ENCODE measurements at regions not wholly inside any gene's neighbourhood (a gene's known extent, or its start where the extent isn't known, plus 50 kb on each side); places are given as distances from the start of the nearest gene placed in this dataset.

DNA sequence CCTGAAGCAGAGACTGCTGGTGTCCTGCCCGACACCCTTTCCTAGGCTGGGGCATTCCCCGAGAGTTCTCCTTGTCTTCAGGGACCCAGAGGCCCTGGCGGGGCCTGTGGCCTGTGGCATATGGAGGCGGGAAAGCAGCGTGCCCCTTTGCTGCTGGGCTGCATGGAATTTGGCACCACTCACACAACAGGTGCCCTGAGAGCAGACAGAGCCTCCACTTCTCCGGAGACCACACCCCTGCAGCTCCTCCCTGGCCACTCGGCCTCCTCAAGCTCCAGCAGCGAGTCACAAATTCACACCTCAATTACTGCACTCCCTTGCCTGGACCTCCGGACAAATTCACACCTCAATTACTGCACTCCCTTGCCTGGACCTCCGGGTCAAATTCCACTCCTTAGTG lies 1375.2 kb downstream of the TBC1D22A start:
- Histone ChIP-seq H3K27me3 (ENCODE audit: control insufficient read depth, insufficient read depth, low read length) (no peaks in the 10 kb centered on the region), H3K4me3 (ENCODE audit: low read length) (no peak overlapping the region), H3K36me3 (ENCODE audit: control insufficient read depth, insufficient read depth, low read length) (no peaks in the 10 kb centered on the region), H3K9ac (ENCODE audit: low read length) (no peak overlapping the region), H3K27ac (ENCODE audit: low read depth, low read length) (no peak overlapping the region), H3K4me1 (ENCODE audit: control insufficient read depth, insufficient read depth, low read length) (peaks cover 5% of the 10 kb centered on the region)

DNA sequence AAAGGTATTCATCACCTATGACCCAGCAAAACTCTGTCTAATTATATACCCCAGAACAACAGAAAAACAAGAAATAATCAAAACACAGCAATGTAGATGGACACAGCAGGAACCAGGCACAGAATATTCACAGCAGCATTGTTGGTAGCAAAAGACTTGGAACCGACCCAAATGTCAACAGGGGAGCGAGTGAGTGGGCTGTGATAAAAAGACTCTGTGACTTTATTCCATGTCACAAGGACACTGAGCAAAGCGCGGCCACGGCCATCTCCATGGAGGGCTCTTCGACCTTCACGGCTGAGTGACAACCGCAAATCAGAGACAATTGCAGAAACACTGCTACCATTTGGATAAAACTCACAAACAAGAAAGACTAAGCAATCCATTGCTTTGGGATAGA lies 1373.1 kb downstream of the TBC1D22A start:
- Histone ChIP-seq H3K4me3 (ENCODE audit: low read length) (no peak overlapping the region), H3K9ac (ENCODE audit: low read length) (no peak overlapping the region), H3K4me1 (ENCODE audit: control insufficient read depth, insufficient read depth, low read length) (no peaks in the 10 kb centered on the region), H3K27ac (ENCODE audit: low read depth, low read length) (no peak overlapping the region), H3K36me3 (ENCODE audit: control insufficient read depth, insufficient read depth, low read length) (no peaks in the 10 kb centered on the region), H3K27me3 (ENCODE audit: control insufficient read depth, insufficient read depth, low read length) (no peaks in the 10 kb centered on the region)

DNA sequence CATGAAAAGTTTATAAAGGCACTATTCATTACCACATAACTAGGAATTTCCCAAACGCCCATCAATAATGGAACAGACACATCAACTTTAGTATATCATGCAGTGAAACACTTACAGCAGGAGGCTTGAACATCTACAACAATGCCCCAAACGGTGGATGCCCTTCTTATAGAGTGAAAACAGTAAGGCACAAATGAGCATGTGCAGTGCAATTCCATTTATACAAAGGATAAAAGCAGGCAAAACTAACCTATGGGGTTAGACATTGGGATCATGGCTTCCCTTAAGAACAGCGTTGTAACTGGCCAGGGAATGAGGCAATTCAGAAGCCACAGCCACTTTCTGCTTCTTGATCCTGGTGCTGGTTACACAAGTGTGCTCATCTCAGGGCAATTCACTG lies 1363.0 kb downstream of the TBC1D22A start:
- H3K9ac ChIP-seq (ENCODE audit: low read length): no peak overlapping the region

DNA sequence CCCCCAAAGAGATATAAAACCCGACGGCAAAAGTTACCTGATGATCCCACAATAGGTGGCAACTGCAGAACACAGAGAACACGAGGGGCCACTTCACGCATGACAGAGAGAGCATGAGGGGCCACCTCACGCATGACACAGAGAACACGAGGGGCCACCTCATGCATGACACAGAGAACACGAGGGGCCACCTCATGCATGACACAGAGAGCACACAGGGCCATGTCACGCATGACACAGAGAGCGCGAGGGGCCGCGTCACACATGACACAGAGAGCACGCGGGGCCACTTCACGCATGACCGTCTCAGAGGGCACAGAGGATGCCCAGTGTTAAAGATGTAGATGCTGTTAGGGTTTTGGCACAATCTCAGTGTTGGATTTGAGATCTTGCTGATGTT lies 1359.5 kb downstream of the TBC1D22A start:
- no peaks in the 10 kb centered on the region for H3K27me3 ChIP-seq (ENCODE audit: control insufficient read depth, insufficient read depth, low read length)
- H3K27ac ChIP-seq (ENCODE audit: low read depth, low read length): no peak overlapping the region
- H3K4me1 ChIP-seq (ENCODE audit: control insufficient read depth, insufficient read depth, low read length): no peaks in the 10 kb centered on the region

More for the DNA sequence above, 1363.0 kb downstream of the TBC1D22A start:
- no peaks in the 10 kb centered on the region for H3K27me3 ChIP-seq (ENCODE audit: control insufficient read depth, insufficient read depth, low read length)
- no peaks in the 10 kb centered on the region for H3K36me3 ChIP-seq (ENCODE audit: control insufficient read depth, insufficient read depth, low read length)
- H3K4me3 ChIP-seq (ENCODE audit: low read length): no peak overlapping the region
- no peaks in the 10 kb centered on the region for H3K4me1 ChIP-seq (ENCODE audit: control insufficient read depth, insufficient read depth, low read length)
- H3K27ac ChIP-seq (ENCODE audit: low read depth, low read length): no peak overlapping the region

DNA sequence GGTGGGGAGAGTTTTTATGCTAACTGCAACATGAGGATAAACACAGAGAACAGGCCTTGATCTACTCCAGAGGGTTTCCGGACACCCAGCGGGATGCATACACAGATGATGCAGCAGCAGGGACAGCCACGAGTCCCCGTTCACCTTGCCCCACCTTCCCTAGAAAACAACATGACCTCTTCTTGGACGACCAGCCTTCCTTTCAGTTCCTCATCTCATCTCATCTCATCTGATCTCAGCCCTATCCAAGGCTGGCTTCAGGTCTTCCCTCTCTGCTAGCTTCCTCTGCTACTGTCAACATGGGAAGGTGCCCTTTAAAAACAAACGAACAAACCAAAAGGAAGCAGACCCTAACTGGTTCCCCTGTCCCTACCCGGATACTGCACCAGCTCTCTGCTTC lies 1356.2 kb downstream of the TBC1D22A start:
- no peaks in the 10 kb centered on the region for H3K27me3 ChIP-seq (ENCODE audit: control insufficient read depth, insufficient read depth, low read length)
- H3K9ac ChIP-seq (ENCODE audit: low read length): no peak overlapping the region
- H3K4me1 ChIP-seq (ENCODE audit: control insufficient read depth, insufficient read depth, low read length): no peaks in the 10 kb centered on the region
- no peaks in the 10 kb centered on the region for H3K36me3 ChIP-seq (ENCODE audit: control insufficient read depth, insufficient read depth, low read length)
- H3K4me3 ChIP-seq (ENCODE audit: low read length): no peak overlapping the region
- no peak overlapping the region for H3K27ac ChIP-seq (ENCODE audit: low read depth, low read length)

More for the DNA sequence above, 1359.5 kb downstream of the TBC1D22A start:
- Histone ChIP-seq H3K9ac (ENCODE audit: low read length) (no peak overlapping the region), H3K4me3 (ENCODE audit: low read length) (no peak overlapping the region), H3K36me3 (ENCODE audit: control insufficient read depth, insufficient read depth, low read length) (no peaks in the 10 kb centered on the region)

DNA sequence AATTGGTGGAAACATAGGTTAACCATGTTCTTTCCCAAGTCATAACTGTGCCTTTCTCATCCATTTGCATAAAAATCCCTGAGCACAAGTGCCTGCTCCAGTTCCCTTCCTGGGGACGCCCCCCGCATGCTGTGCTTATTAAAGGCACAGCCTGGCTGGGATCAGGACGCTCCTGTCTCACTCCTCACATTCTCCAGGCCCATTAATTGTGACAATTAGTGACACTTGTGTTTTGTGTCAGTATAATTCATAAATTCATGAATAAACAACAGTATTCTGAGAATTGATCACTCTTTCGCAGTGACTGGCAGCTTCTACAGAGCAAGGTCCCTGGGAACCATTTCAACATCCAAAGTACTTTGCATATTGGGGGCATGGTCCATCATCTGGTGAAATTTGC lies 1354.4 kb downstream of the TBC1D22A start:
- no peak overlapping the region for H3K27ac ChIP-seq (ENCODE audit: low read depth, low read length)
- no peak overlapping the region for H3K9ac ChIP-seq (ENCODE audit: low read length)
- H3K27me3 ChIP-seq (ENCODE audit: control insufficient read depth, insufficient read depth, low read length): no peaks in the 10 kb centered on the region
- H3K36me3 ChIP-seq (ENCODE audit: control insufficient read depth, insufficient read depth, low read length): no peaks in the 10 kb centered on the region
- no peak overlapping the region for H3K4me3 ChIP-seq (ENCODE audit: low read length)
- H3K4me1 ChIP-seq (ENCODE audit: control insufficient read depth, insufficient read depth, low read length): no peaks in the 10 kb centered on the region

DNA sequence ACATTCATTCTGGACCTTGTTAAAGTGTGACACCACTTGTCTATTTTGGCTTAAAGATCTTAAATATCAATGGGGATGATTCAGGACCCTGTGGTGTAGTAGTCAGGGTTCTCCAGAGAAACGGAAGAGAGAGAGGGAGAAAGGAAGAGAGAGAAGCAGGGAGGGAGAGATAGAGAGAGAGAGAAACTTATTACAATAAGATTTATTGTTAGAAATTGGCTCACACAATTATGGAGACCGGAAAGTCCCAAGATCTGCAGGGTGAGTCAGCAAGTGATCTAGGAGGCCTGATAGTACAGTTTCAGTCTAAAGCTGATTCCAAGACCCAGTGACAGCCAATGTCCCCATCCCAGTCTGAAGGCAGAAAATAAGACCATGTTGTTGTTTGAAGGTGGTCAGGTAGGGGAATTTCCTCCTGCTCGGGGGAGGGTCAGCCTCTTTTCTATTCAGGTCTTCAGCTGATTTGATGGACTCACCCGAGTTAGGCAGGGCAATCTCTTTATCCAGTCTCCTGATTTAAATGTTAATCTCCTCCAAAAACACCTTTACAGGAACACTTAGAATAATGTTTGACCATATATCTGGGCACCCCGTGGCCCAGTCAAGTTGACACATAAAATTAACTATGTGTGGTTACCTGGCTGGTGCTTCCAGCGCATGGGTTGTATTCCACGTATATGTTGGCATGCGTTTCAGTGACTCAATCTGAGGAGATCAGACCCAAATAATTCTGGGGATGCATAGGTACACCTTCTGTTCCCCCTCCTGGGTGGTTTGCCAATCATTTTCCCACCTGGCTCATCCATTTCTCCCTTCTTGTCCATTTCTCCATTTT lies 1350.5 kb downstream of the TBC1D22A start:
- Histone ChIP-seq H3K4me3 (ENCODE audit: low read length) (no peak overlapping the region), H3K27ac (ENCODE audit: low read depth, low read length) (no peak overlapping the region), H3K4me1 (ENCODE audit: control insufficient read depth, insufficient read depth, low read length) (no peaks in the 10 kb centered on the region), H3K9ac (ENCODE audit: low read length) (no peak overlapping the region), H3K27me3 (ENCODE audit: control insufficient read depth, insufficient read depth, low read length) (no peaks in the 10 kb centered on the region), H3K36me3 (ENCODE audit: control insufficient read depth, insufficient read depth, low read length) (no peaks in the 10 kb centered on the region)

DNA sequence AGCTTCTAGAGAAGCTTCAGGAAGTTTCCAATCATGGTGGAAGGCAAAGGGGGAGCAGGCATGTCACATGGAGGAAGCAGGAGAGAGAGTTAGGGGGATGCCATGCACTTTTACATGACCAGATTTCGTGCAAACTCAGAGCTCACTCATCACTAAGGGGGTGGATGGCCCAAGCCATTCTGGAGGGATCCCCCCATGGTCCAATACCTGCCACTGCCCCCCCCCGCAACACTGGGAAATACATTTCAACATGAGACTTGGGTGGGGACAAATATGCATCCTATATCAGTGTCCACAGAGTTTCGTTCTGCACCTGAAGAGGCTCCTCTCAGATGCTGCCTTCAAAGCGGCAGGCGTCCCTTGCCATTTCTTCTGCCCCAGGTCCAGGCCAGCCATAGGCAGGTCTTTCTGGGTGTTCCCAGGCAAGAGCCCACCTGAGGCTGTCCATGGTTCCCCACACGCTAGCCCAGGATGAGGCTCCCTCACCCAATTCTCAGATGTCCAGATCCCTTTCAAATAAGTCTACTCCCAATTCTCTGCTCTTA lies 1344.3 kb downstream of the TBC1D22A start:
- Histone ChIP-seq H3K4me3 (ENCODE audit: low read length) (no peak overlapping the region), H3K4me1 (ENCODE audit: control insufficient read depth, insufficient read depth, low read length) (no peaks in the 10 kb centered on the region), H3K9ac (ENCODE audit: low read length) (no peak overlapping the region), H3K27ac (ENCODE audit: low read depth, low read length) (no peak overlapping the region), H3K27me3 (ENCODE audit: control insufficient read depth, insufficient read depth, low read length) (no peaks in the 10 kb centered on the region), H3K36me3 (ENCODE audit: control insufficient read depth, insufficient read depth, low read length) (no peaks in the 10 kb centered on the region)

DNA sequence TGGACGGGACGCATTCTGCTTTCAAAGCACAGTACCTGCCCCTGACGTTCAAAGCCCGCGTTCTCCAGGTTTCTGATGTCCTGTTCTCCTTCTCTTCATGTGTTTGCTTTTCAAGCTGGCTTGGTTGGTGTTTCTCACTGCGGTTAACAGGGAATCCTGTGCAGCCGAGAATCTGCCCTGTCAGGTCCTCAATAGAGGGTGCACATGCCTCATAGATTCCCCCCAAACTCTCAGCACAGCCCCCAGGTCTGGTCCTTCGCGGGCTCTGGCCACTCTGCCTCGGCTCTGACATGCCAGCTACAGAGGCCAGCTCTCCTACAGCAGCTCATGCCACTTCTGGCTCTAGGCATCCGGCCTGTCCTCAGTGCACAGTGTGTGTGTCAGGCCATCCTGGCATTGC lies 1343.8 kb downstream of the TBC1D22A start:
- Histone ChIP-seq H3K9ac (ENCODE audit: low read length) (no peak overlapping the region), H3K36me3 (ENCODE audit: control insufficient read depth, insufficient read depth, low read length) (no peaks in the 10 kb centered on the region), H3K4me3 (ENCODE audit: low read length) (no peak overlapping the region), H3K27ac (ENCODE audit: low read depth, low read length) (no peak overlapping the region), H3K27me3 (ENCODE audit: control insufficient read depth, insufficient read depth, low read length) (no peaks in the 10 kb centered on the region), H3K4me1 (ENCODE audit: control insufficient read depth, insufficient read depth, low read length) (no peaks in the 10 kb centered on the region)

DNA sequence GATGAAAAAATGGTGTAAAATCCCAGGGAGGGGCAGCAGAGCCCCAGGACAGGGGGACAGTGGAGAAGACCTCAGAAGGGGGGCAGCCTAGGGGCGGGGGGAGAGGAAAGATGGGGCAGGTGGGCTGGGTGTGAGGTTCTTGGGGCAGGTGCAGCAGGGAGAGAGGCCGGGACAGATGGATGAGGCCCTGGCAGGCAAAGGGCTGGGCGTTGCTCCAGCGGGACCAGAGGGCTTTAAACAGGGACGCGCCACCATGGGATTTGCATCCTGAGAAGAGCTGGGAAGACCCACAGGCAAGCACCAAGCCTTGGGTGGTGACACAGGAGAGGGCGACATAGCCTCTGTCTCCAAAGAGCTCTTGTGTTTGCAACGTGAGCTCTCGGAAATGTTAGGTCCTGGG lies 1342.8 kb downstream of the TBC1D22A start:
- Histone ChIP-seq H3K27me3 (ENCODE audit: control insufficient read depth, insufficient read depth, low read length) (no peaks in the 10 kb centered on the region), H3K27ac (ENCODE audit: low read depth, low read length) (no peak overlapping the region), H3K4me1 (ENCODE audit: control insufficient read depth, insufficient read depth, low read length) (no peaks in the 10 kb centered on the region), H3K4me3 (ENCODE audit: low read length) (no peak overlapping the region), H3K36me3 (ENCODE audit: control insufficient read depth, insufficient read depth, low read length) (no peaks in the 10 kb centered on the region), H3K9ac (ENCODE audit: low read length) (no peak overlapping the region)

DNA sequence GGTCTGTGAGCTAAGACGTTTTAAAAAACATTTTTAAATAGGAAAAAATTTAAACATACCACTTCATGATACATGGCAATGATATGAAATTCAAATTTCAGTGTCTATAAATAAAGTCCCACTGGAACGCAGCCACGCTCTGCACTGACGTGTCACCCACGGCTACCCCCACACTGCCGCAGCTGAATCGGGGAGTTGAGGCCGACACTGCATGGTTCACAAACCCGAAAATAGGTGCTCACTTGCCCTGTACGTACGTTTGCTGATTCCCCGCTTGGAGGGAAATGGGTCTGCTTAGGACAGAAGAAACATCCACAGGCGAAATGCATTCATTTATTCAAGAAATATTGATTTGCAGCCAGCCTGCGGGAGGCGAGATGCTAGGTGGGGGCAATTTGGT lies 1342.3 kb downstream of the TBC1D22A start:
- Histone ChIP-seq H3K27me3 (ENCODE audit: control insufficient read depth, insufficient read depth, low read length) (no peaks in the 10 kb centered on the region), H3K4me3 (ENCODE audit: low read length) (no peak overlapping the region), H3K4me1 (ENCODE audit: control insufficient read depth, insufficient read depth, low read length) (no peaks in the 10 kb centered on the region), H3K27ac (ENCODE audit: low read depth, low read length) (no peak overlapping the region), H3K36me3 (ENCODE audit: control insufficient read depth, insufficient read depth, low read length) (no peaks in the 10 kb centered on the region), H3K9ac (ENCODE audit: low read length) (no peak overlapping the region)

DNA sequence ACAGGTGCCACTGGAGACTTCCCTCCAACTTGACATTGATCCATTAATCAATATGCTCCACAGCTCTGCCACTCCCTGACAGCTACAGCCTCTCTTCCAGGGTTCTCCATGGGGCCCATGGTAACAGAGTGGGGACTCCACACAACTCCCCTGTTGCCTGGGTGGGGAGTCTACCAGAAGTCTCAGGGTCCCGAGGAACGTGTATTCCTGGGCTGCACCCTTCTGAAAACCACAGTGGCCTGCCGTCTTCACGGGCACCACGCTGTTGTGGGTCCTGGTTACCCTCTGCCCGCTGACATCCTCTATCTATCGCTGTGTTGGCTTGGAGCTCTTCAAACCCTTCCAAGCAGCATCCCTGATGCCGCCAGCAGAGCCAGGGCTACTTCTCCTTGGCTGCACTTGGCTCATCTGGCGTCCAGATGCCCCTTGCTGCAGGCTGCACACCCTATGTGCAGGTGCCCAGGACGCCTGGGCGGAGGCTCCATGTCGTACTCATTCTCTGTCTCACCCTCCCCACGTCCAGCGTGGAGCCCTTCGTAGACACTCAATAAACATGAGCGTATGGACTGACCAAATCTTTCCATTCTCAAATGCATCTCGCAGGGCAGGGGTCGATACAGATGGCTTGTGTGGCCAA lies 1341.8 kb downstream of the TBC1D22A start:
- no peaks in the 10 kb centered on the region for H3K27me3 ChIP-seq (ENCODE audit: control insufficient read depth, insufficient read depth, low read length)
- H3K36me3 ChIP-seq (ENCODE audit: control insufficient read depth, insufficient read depth, low read length): no peaks in the 10 kb centered on the region
- H3K27ac ChIP-seq (ENCODE audit: low read depth, low read length): no peak overlapping the region
- no peak overlapping the region for H3K9ac ChIP-seq (ENCODE audit: low read length)
- H3K4me3 ChIP-seq (ENCODE audit: low read length): no peak overlapping the region
- no peaks in the 10 kb centered on the region for H3K4me1 ChIP-seq (ENCODE audit: control insufficient read depth, insufficient read depth, low read length)
